K562 (cell line): ENCODE measurements at regions not wholly inside any gene's neighbourhood (a gene's known extent, or its start where the extent isn't known, plus 50 kb on each side); places are given as distances from the start of the nearest gene placed in this dataset.
A peak's percentile ranks its signal among the peaks of the same experiment; 100 is the strongest.

ENCODE experiments used
- ATAC-seq: fragments of 200-7000 bp; cut with Tn5 transposase; 3 replicates; pipeline ENCODE4 v1.9.1; 2020; ENCODE audit warnings: moderate library complexity
- BruUV-seq: library from RNA; stranded (reverse); fragments of 400-500 nt; replicated peaks from 2 replicates; lab custom pipeline; 2021; lab: Mats Ljungman, UMichigan
- CTCF ChIA-PET: fragments of 300-600 bp; formaldehyde crosslinking; extraction: SDS; loops from one replicate; lab custom pipeline; 2021; ENCODE audit warnings: low intra/inter-chr PET ratio; lab: Yijun Ruan, JAX
- POLR2A ChIA-PET: fragments of 300-600, 350-650 bp; sonication (Branson Sonifier 250); formaldehyde crosslinking; extraction: SDS; loops from one replicate; lab custom pipeline; 2021; ENCODE audit warnings: antibody characterized with exemption, inconsistent platforms; lab: Yijun Ruan, JAX
- DNase-seq, 4 experiments: peaks; one replicate each; pipeline versions ENCODE4 v3.0.0 to v3.0.0-alpha.2; 2011 to 2018; ENCODE audit warnings: low spot score in 3 of 4, mixed read lengths in 3 of 4; ENCODE audit errors: extremely low read depth in 1 of 4
- FAIRE-seq: peaks from 2 replicates; lab custom pipeline; 2011; peaks lifted over from hg19 to GRCh38; lab: Jason Lieb, UNC
- H2AFZ ChIP-seq: 2 replicates; pipeline ENCODE4 v1.6.0; 2011; ENCODE audit warnings: low read depth, low read length, control low read depth, inconsistent platforms
- H3K27ac ChIP-seq: fragments of 200-600 bp; 3 replicates; pipeline ENCODE4 v1.8.0; 2011; ENCODE audit warnings: low read depth, mild to moderate bottlenecking, control low read depth, inconsistent platforms, low read length, moderate library complexity, mixed read lengths; ENCODE audit errors: extremely low read depth
- H3K27me3 ChIP-seq, 2 experiments: fragments of 300-600 bp in 1 of 2; 2 replicates in 1 of 2; 3 replicates in 1 of 2; pipeline versions ENCODE4 v1.6.0 to v1.8.0; 2011; ENCODE audit warnings: inconsistent platforms in 2 of 2, low read length in 2 of 2, mild to moderate bottlenecking in 1 of 2, mixed read lengths in 1 of 2, moderate library complexity in 1 of 2; ENCODE audit not compliant: control insufficient read depth in 2 of 2, insufficient read depth in 2 of 2
- H3K36me3 ChIP-seq: fragments of 300-600 bp; 3 replicates; pipeline ENCODE4 v1.8.0; 2011; ENCODE audit warnings: mild to moderate bottlenecking, low read length, inconsistent platforms; ENCODE audit not compliant: control insufficient read depth, insufficient read depth
- H3K4me1 ChIP-seq, 2 experiments: fragments of 200-600 bp in 1 of 2; replicated peaks in 1 of 2; 2 replicates in 1 of 2; 3 replicates in 1 of 2; pipeline versions ENCODE4 v1.5.1 to v1.8.0; 2011; ENCODE audit warnings: inconsistent platforms in 2 of 2, low read length in 2 of 2, mild to moderate bottlenecking in 1 of 2, mixed read lengths in 1 of 2, moderate library complexity in 1 of 2; ENCODE audit not compliant: control insufficient read depth in 2 of 2, insufficient read depth in 2 of 2
- H3K4me2 ChIP-seq: 2 replicates; pipeline ENCODE4 v1.6.1; 2011; ENCODE audit warnings: low read length, control low read depth, inconsistent platforms, mixed read lengths; ENCODE audit not compliant: insufficient read depth
- H3K4me3 ChIP-seq: fragments of 200-600 bp; sonication (generic), shearing (Covaris generic); 2 replicates; pipeline ENCODE4 v1.5.1; 2016; ENCODE audit warnings: control low read depth, inconsistent platforms
- H3K79me2 ChIP-seq: fragments of 200-600 bp; 3 replicates; pipeline ENCODE4 v1.8.0; 2011; ENCODE audit warnings: low read length, inconsistent platforms; ENCODE audit not compliant: control insufficient read depth, insufficient read depth
- H3K9ac ChIP-seq, 2 experiments: 2 replicates each; pipeline versions ENCODE4 v1.6.0 to v1.6.1; 2011; ENCODE audit warnings: low read depth in 2 of 2, low read length in 2 of 2, control low read depth in 1 of 2, inconsistent platforms in 1 of 2, mild to moderate bottlenecking in 1 of 2, mixed read lengths in 1 of 2; ENCODE audit not compliant: insufficient read depth in 1 of 2
- H3K9me1 ChIP-seq: one replicate; pipeline ENCODE4 v1.6.0; 2011; ENCODE audit warnings: inconsistent platforms, mild to moderate bottlenecking, low read length, moderate library complexity; ENCODE audit not compliant: control insufficient read depth, insufficient read depth
- H3K9me3 ChIP-seq: replicated peaks from 2 replicates; pipeline ENCODE4 v1.5.1; 2011; ENCODE audit warnings: low read depth, low read length, inconsistent platforms; ENCODE audit not compliant: control insufficient read depth, insufficient read depth
- H4K20me1 ChIP-seq: replicated peaks from 2 replicates; pipeline ENCODE4 v1.6.1; 2011; ENCODE audit warnings: low read length, inconsistent platforms, mixed read lengths; ENCODE audit not compliant: control insufficient read depth, insufficient read depth
- CBFA2T3 ChIP-seq: fragments of 450-650 bp; IDR thresholded peaks from 2 replicates; pipeline ENCODE4 v1.6.1; 2017
- EP400 ChIP-seq: fragments of 450-650 bp; IDR thresholded peaks from 2 replicates; pipeline ENCODE4 v1.6.1; 2017; ENCODE audit warnings: antibody characterized with exemption, mild to moderate bottlenecking, moderate library complexity
- FUS ChIP-seq: fragments of 200-400 bp; formaldehyde crosslinking; optimal IDR thresholded peaks from 2 replicates; pipeline ENCODE3; 2017; ENCODE audit warnings: low read depth, low read length
- MAFF ChIP-seq: IDR thresholded peaks from 2 replicates; pipeline ENCODE4 v1.6.1; 2012; ENCODE audit warnings: low read length, improper control_type of control experiment
- SUPT5H ChIP-seq: fragments of 450-650 bp; IDR thresholded peaks from 2 replicates; pipeline ENCODE4 v1.6.1; 2016
- WGBS: fragments of 100-300 bp; shearing (Covaris generic); methylation state at CpG from one replicate; pipeline ENCODE4 v1.1.6; 2016; ENCODE audit warnings: low coverage, mixed read lengths; ENCODE audit not compliant: insufficient coverage; ENCODE audit errors: missing lambda C conversion rate; 5-methylcytosine and 5-hydroxymethylcytosine counted together
- in situ Hi-C: fragments of 300-500 bp; cut with MboI; formaldehyde crosslinking; loops from 4 replicates; pipeline ENCODE4 v1.15.0; 2018; ENCODE audit warnings: inconsistent platforms, mixed read lengths
- intact Hi-C: fragments of 100-400 bp; cut with micrococcal nuclease; formaldehyde crosslinking; loops from 2 replicates; pipeline ENCODE4 v1.14.2; 2022
- TF ChIP-seq, protein P1 (sequence below): fragments of 200-800 bp; sonication (Bioruptor generic); IDR thresholded peaks from 2 replicates; pipeline ENCODE4 v1.6.1; 2017; ENCODE audit warnings: missing genetic modification characterization, missing compliant biosample characterization

DNA sequence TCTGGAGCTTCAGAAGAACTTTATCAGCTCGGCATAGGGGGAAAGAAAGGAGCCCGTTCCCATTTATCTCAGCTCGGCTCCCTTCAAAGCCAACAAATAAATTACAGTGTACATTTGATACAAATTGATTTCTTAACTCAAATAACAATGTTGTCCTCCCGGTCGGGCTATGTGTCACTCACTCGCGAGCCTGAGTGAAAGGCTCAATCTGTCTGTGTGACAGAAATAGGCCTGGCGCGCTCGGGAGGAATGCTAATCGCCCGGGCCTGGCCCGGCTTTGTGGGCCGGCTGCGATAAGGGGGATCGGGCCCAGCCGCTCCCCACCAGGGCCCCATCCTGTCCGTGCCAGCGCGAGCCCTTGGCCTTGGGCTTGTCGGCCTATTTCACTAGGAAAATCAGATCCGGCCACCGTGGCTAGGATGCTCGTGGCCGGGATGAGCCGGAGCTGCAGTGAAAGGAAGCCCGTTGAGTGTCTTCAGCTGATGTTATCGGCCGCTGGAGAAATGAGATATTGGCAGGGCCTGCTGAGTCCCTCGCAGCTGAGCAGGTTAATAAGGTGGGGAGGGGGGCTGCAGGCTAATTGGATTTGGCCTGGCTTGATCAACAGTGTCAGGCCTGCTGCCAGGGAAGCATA lies 258.7 kb downstream of the IRX1 start:
- in situ Hi-C loops, result no loop called here
- H3K9ac ChIP-seq, result no peak overlapping the region
- ChIA-PET POLR2A (no interaction called here), CTCF (no interaction called here)
- no peak overlapping the region for H3K4me2 ChIP-seq
- no peaks in the 10 kb centered on the region for H4K20me1 ChIP-seq
- H3K9me1 ChIP-seq, result no peaks in the 10 kb centered on the region
- H2AFZ ChIP-seq, result no peak overlapping the region
- H3K4me1 ChIP-seq, result peaks cover 0 to 5% of the 10 kb centered on the region in 2 experiments; a peak in 2 of 5 replicates
- H3K79me2 ChIP-seq, result no peaks in the 10 kb centered on the region
- intact Hi-C loops, result no loop called here
- H3K36me3 ChIP-seq, result no peaks in the 10 kb centered on the region
- peaks cover 0 to 9% of the 10 kb centered on the region in 2 experiments; a peak in 1 of 5 replicates for H3K27me3 ChIP-seq
- BruUV-seq, result no TSS peak
- WGBS, result 1% methylated on average over 30 of the region's 30 CpGs
- no peaks in the 10 kb centered on the region for H3K9me3 ChIP-seq
- TF ChIP-seq CBFA2T3 (peak; percentile 2; the same call in 1 of the 2 replicates), FUS (no peak)
- DNase-seq (peak in 1 of 4 experiments; percentile 21), ATAC-seq (peak; percentile 35; the same call in 2 of the 3 replicates), FAIRE-seq (no peak)
- H3K27ac ChIP-seq, result no peak overlapping the region
- H3K4me3 ChIP-seq, result no peak overlapping the region

DNA sequence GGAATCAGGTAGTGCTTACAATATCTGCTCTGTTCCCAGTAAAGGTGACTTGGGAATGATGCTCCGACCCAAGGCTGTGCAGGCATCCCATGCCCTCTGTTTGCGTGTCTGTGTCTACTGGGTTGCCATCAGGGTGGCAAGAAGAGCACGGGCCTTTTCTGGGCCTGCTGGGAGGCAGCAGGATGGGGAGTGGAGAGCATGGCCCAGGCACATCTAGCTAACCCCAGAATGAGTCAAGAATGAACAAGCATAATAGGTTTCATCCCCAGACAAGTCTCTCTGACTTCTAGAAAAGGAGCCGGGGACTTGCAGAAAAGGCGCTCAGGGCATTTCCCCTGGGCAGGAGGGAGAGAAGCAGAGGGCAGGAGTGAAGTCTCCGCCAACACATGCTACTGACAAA lies 260.4 kb downstream of the IRX1 start:
- ATAC-seq, result no peak
- intact Hi-C loops, result no loop called here
- H3K27ac ChIP-seq, result no peak overlapping the region
- DNase-seq, result no peak
- H3K79me2 ChIP-seq, result no peaks in the 10 kb centered on the region
- ChIA-PET POLR2A (no interaction called here), CTCF (no interaction called here)
- no peaks in the 10 kb centered on the region for H4K20me1 ChIP-seq
- BruUV-seq, result no TSS peak
- no peak overlapping the region for H2AFZ ChIP-seq
- no peak overlapping the region for H3K9ac ChIP-seq
- no peaks in the 10 kb centered on the region for H3K9me3 ChIP-seq
- no peak overlapping the region for H3K4me2 ChIP-seq
- no peaks in the 10 kb centered on the region for H3K9me1 ChIP-seq
- 8% methylated on average over 6 of the region's 6 CpGs for WGBS
- H3K4me1 ChIP-seq, result peaks cover 0 to 5% of the 10 kb centered on the region in 2 experiments; a peak in 2 of 5 replicates
- H3K27me3 ChIP-seq, result peaks cover 0 to 9% of the 10 kb centered on the region in 2 experiments; a peak in 1 of 5 replicates
- in situ Hi-C loops, result no loop called here
- FAIRE-seq, result no peak
- no peaks in the 10 kb centered on the region for H3K36me3 ChIP-seq
- H3K4me3 ChIP-seq, result no peak overlapping the region
- no peak for TF ChIP-seq EP400
- no peak for TF ChIP-seq SUPT5H
- TF ChIP-seq, protein P1, sequence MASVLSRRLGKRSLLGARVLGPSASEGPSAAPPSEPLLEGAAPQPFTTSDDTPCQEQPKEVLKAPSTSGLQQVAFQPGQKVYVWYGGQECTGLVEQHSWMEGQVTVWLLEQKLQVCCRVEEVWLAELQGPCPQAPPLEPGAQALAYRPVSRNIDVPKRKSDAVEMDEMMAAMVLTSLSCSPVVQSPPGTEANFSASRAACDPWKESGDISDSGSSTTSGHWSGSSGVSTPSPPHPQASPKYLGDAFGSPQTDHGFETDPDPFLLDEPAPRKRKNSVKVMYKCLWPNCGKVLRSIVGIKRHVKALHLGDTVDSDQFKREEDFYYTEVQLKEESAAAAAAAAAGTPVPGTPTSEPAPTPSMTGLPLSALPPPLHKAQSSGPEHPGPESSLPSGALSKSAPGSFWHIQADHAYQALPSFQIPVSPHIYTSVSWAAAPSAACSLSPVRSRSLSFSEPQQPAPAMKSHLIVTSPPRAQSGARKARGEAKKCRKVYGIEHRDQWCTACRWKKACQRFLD (CRISPR knock-in tag), result no peak
- TF ChIP-seq MAFF, result no peak
